Osteoblast (primary cell): ENCODE measurements at regions not wholly inside any gene's neighbourhood (a gene's known extent, or its start where the extent isn't known, plus 50 kb on each side); places are given as distances from the start of the nearest gene placed in this dataset.
A peak's percentile ranks its signal among the peaks of the same experiment; 100 is the strongest.

ENCODE experiments used
- DNase-seq: peaks from one replicate; pipeline ENCODE4 v3.0.0; 2011; ENCODE audit warnings: low spot score, mixed read lengths; ENCODE audit not compliant: insufficient read length; ENCODE audit errors: missing footprints
- H2AFZ ChIP-seq: 2 replicates; pipeline ENCODE4 v1.6.0; 2011; ENCODE audit warnings: mild to moderate bottlenecking, low read length
- H3K27ac ChIP-seq: 2 replicates; pipeline ENCODE4 v1.5.1; 2011; ENCODE audit warnings: mild to moderate bottlenecking, low read depth, low read length, moderate library complexity
- H3K27me3 ChIP-seq: 2 replicates; pipeline ENCODE4 v1.6.0; 2012; ENCODE audit warnings: mild to moderate bottlenecking, control low read depth, inconsistent platforms, low read length, moderate library complexity; ENCODE audit not compliant: insufficient read depth
- H3K36me3 ChIP-seq: 2 replicates; pipeline ENCODE4 v1.5.1; 2011; ENCODE audit warnings: mild to moderate bottlenecking, low read length, control low read depth, moderate library complexity; ENCODE audit not compliant: insufficient read depth
- H3K4me1 ChIP-seq: 2 replicates; pipeline ENCODE4 v1.5.1; 2011; ENCODE audit warnings: mild to moderate bottlenecking, low read length, control low read depth, moderate library complexity; ENCODE audit not compliant: insufficient read depth
- H3K4me2 ChIP-seq: 2 replicates; pipeline ENCODE4 v1.6.0; 2011; ENCODE audit warnings: mild to moderate bottlenecking, low read length; ENCODE audit not compliant: insufficient read depth
- H3K4me3 ChIP-seq: fragments of 200-600 bp; sonication (generic); 3 replicates; pipeline ENCODE4 v1.5.1; 2012; ENCODE audit warnings: mild to moderate bottlenecking, low read length, inconsistent platforms; ENCODE audit not compliant: insufficient read depth
- H3K79me2 ChIP-seq: 2 replicates; pipeline ENCODE4 v1.6.0; 2012; ENCODE audit warnings: mild to moderate bottlenecking, low read length, control low read depth, inconsistent platforms; ENCODE audit not compliant: insufficient read depth
- H3K9me3 ChIP-seq: 2 replicates; pipeline ENCODE4 v1.5.1; 2011; ENCODE audit warnings: low read depth, low read length, control low read depth
- H4K20me1 ChIP-seq: 2 replicates; pipeline ENCODE4 v1.6.0; 2012; ENCODE audit warnings: mild to moderate bottlenecking, low read length, control low read depth; ENCODE audit not compliant: insufficient read depth
- CTCF ChIP-seq: IDR thresholded peaks from 2 replicates; pipeline ENCODE4 v1.5.1; 2011; ENCODE audit warnings: mild to moderate bottlenecking, low read depth, low read length, moderate library complexity; ENCODE audit errors: extremely low read depth

- Histone ChIP-seq H3K4me1 (no peaks in the 10 kb centered on the region), H3K4me2 (no peak overlapping the region), H3K4me3 (no peak overlapping the region), H2AFZ (no peak overlapping the region), H3K27me3 (no peaks in the 10 kb centered on the region), H4K20me1 (no peaks in the 10 kb centered on the region), H3K36me3 (no peaks in the 10 kb centered on the region), H3K27ac (no peak overlapping the region), H3K9me3 (no peaks in the 10 kb centered on the region), H3K79me2 (no peaks in the 10 kb centered on the region)
- no peak for TF ChIP-seq CTCF
- no peak for DNase-seq
These were observed 212.8 kb downstream of the GPAT3 start for GRCh38 chr4:83748711-83749110.

- no peaks in the 10 kb centered on the region for H3K36me3 ChIP-seq
- no peak for TF ChIP-seq CTCF
- DNase-seq, result no peak
- H3K4me3 ChIP-seq, result no peak overlapping the region
- no peak overlapping the region for H2AFZ ChIP-seq
- H3K4me2 ChIP-seq, result no peak overlapping the region
- H3K9me3 ChIP-seq, result no peaks in the 10 kb centered on the region
- H3K79me2 ChIP-seq, result no peaks in the 10 kb centered on the region
- no peaks in the 10 kb centered on the region for H3K4me1 ChIP-seq
- no peaks in the 10 kb centered on the region for H4K20me1 ChIP-seq
- peaks cover 5% of the 10 kb centered on the region for H3K27me3 ChIP-seq
- H3K27ac ChIP-seq, result no peak overlapping the region
These were observed 203.0 kb downstream of the GPAT3 start for GRCh38 chr4:83738895-83739294.

GRCh38 chr4:83734576-83734975 is 198.7 kb downstream of the GPAT3 start:
- DNase-seq, result no peak
- Histone ChIP-seq H3K27me3 (no peaks in the 10 kb centered on the region), H3K27ac (no peak overlapping the region), H2AFZ (no peak overlapping the region), H3K9me3 (no peaks in the 10 kb centered on the region), H4K20me1 (no peaks in the 10 kb centered on the region), H3K79me2 (no peaks in the 10 kb centered on the region), H3K4me2 (no peak overlapping the region), H3K4me1 (no peaks in the 10 kb centered on the region), H3K36me3 (no peaks in the 10 kb centered on the region), H3K4me3 (no peak overlapping the region)
- no peak for TF ChIP-seq CTCF

GRCh38 chr4:83732114-83732635 is 196.3 kb downstream of the GPAT3 start:
- TF ChIP-seq CTCF, result no peak
- no peaks in the 10 kb centered on the region for H3K36me3 ChIP-seq
- H3K27me3 ChIP-seq, result no peaks in the 10 kb centered on the region
- H3K4me3 ChIP-seq, result no peak overlapping the region
- no peaks in the 10 kb centered on the region for H3K79me2 ChIP-seq
- H4K20me1 ChIP-seq, result no peaks in the 10 kb centered on the region
- no peaks in the 10 kb centered on the region for H3K4me1 ChIP-seq
- H3K9me3 ChIP-seq, result no peaks in the 10 kb centered on the region
- no peak overlapping the region for H2AFZ ChIP-seq
- peak; percentile 22 for DNase-seq
- no peak overlapping the region for H3K4me2 ChIP-seq
- H3K27ac ChIP-seq, result no peak overlapping the region
